H1 (cell line): ENCODE measurements at regions not wholly inside any gene's neighbourhood (a gene's known extent, or its start where the extent isn't known, plus 50 kb on each side); places are given as distances from the start of the nearest gene placed in this dataset.

Experiments used
- CTCF ChIA-PET: fragments of 300-600 bp; sonication (Branson Sonifier 250); formaldehyde crosslinking; loops from one replicate; lab custom pipeline; 2021; ENCODE audit not compliant: partially characterized antibody; lab: Charles Lee
- POLR2A ChIA-PET: fragments of 300-600 bp; sonication (Branson Sonifier 250); formaldehyde crosslinking; loops from one replicate; lab custom pipeline; 2021; ENCODE audit warnings: inconsistent platforms; ENCODE audit not compliant: partially characterized antibody; lab: Charles Lee
- DNase-seq, 2 experiments: peaks; one replicate each; pipeline versions ENCODE4 v3.0.0 to v3.0.0-alpha.2; 2010 to 2022; ENCODE audit warnings: low spot score in 2 of 2, low read depth in 1 of 2, mixed read lengths in 1 of 2
- FAIRE-seq: peaks from 2 replicates; lab custom pipeline; 2011; peaks lifted over from hg19 to GRCh38; lab: Jason Lieb, UNC
- H2AFZ ChIP-seq: 2 replicates; pipeline ENCODE4 v1.8.1; 2012; ENCODE audit warnings: low read length, inconsistent platforms
- H2AK5ac ChIP-seq: 2 replicates; pipeline ENCODE4 v1.6.1; 2013; ENCODE audit warnings: low read depth, low read length
- H2BK120ac ChIP-seq: replicated peaks from 2 replicates; pipeline ENCODE3; 2013; ENCODE audit warnings: low read depth, low read length, inconsistent platforms
- H2BK12ac ChIP-seq: 2 replicates; pipeline ENCODE4 v1.6.1; 2013; ENCODE audit warnings: low read depth, low read length
- H2BK15ac ChIP-seq: 2 replicates; pipeline ENCODE4 v1.6.1; 2013; ENCODE audit warnings: low read length
- H2BK20ac ChIP-seq: 2 replicates; pipeline ENCODE4 v1.6.1; 2013; ENCODE audit warnings: low read length
- H2BK5ac ChIP-seq: 2 replicates; pipeline ENCODE4 v1.6.1; 2013; ENCODE audit warnings: low read depth, low read length
- H3K14ac ChIP-seq: 2 replicates; pipeline ENCODE4 v1.6.1; 2013; ENCODE audit warnings: inconsistent platforms; ENCODE audit not compliant: insufficient read length
- H3K18ac ChIP-seq: 2 replicates; pipeline ENCODE4 v1.6.1; 2013; ENCODE audit warnings: low read length; ENCODE audit errors: extremely low read depth
- H3K23ac ChIP-seq: 2 replicates; pipeline ENCODE4 v1.6.1; 2013; ENCODE audit warnings: inconsistent platforms; ENCODE audit not compliant: insufficient read length
- H3K23me2 ChIP-seq: 2 replicates; pipeline ENCODE4 v1.6.1; 2013; ENCODE audit warnings: low read depth, low read length
- H3K27ac ChIP-seq: 2 replicates; pipeline ENCODE4 v1.6.1; 2011; ENCODE audit warnings: low read depth, low read length, inconsistent platforms
- H3K27me3 ChIP-seq, 4 experiments: replicated peaks in 1 of 4; 1 replicate in 1 of 4; 2 replicates in 3 of 4; pipeline versions ENCODE4 v1.6.1 to v1.8.1; 2011 to 2013; ENCODE audit warnings: low read length in 3 of 4, mild to moderate bottlenecking in 3 of 4, inconsistent platforms in 2 of 4, mixed read lengths in 2 of 4, moderate library complexity in 1 of 4; ENCODE audit not compliant: control insufficient read depth in 3 of 4, insufficient read depth in 3 of 4; ENCODE audit errors: extremely low read depth in 1 of 4
- H3K36me3 ChIP-seq, 4 experiments: 2 replicates each; pipeline versions ENCODE4 v1.6.1 to v1.8.1; 2011 to 2013; ENCODE audit warnings: mild to moderate bottlenecking in 4 of 4, low read length in 3 of 4, moderate library complexity in 2 of 4, control low read depth in 1 of 4, inconsistent platforms in 1 of 4; ENCODE audit not compliant: insufficient read depth in 4 of 4, control insufficient read depth in 2 of 4
- H3K4ac ChIP-seq: replicated peaks from 2 replicates; pipeline ENCODE3; 2013; ENCODE audit warnings: low read length, low read depth, mixed read lengths, inconsistent platforms; ENCODE audit not compliant: insufficient read length
- H3K4me1 ChIP-seq, 4 experiments: replicated peaks in 1 of 4; 1 replicate in 1 of 4; 2 replicates in 3 of 4; pipeline versions ENCODE4 v1.6.1 to v1.8.1; 2011 to 2013; ENCODE audit warnings: low read length in 3 of 4, inconsistent platforms in 2 of 4, mixed read lengths in 1 of 4; ENCODE audit not compliant: insufficient read depth in 4 of 4, control insufficient read depth in 3 of 4
- H3K4me2 ChIP-seq, 2 experiments: 2 replicates each; pipeline versions ENCODE4 v1.6.1 to v1.8.1; 2011 to 2013; ENCODE audit warnings: low read depth in 2 of 2, low read length in 2 of 2, control low read depth in 1 of 2, inconsistent platforms in 1 of 2, mild to moderate bottlenecking in 1 of 2; ENCODE audit not compliant: insufficient read depth in 1 of 2
- H3K4me3 ChIP-seq, 4 experiments: fragments of 200-600, 300-600 bp in 1 of 4; sonication (generic), shearing (Covaris generic), sonication (Bioruptor Twin) in 1 of 4; 2 replicates each; pipeline versions ENCODE4 v1.5.1 to v1.8.1; 2011 to 2016; ENCODE audit warnings: low read length in 4 of 4, low read depth in 3 of 4, control low read depth in 2 of 4, inconsistent platforms in 2 of 4, mild to moderate bottlenecking in 2 of 4, mixed read lengths in 1 of 4, moderate library complexity in 1 of 4; ENCODE audit not compliant: insufficient read depth in 2 of 4; ENCODE audit errors: extremely low read depth in 1 of 4
- H3K56ac ChIP-seq: replicated peaks from 2 replicates; pipeline ENCODE3; 2013; ENCODE audit warnings: low read depth, mild to moderate bottlenecking, mixed read lengths, low read length, inconsistent platforms; ENCODE audit not compliant: insufficient read length
- H3K79me1 ChIP-seq: 2 replicates; pipeline ENCODE4 v1.6.1; 2013; ENCODE audit warnings: low read depth, low read length, control low read depth
- H3K79me2 ChIP-seq, 2 experiments: 2 replicates each; pipeline versions ENCODE4 v1.6.1 to v1.8.1; 2012 to 2013; ENCODE audit warnings: low read length in 2 of 2, mild to moderate bottlenecking in 2 of 2, inconsistent platforms in 1 of 2; ENCODE audit not compliant: insufficient read depth in 2 of 2, control insufficient read depth in 1 of 2
- H3K9ac ChIP-seq, 4 experiments: replicated peaks in 1 of 4; 1 replicate in 1 of 4; 2 replicates in 3 of 4; pipeline versions ENCODE4 v1.6.1 to v1.8.1; 2011 to 2013; ENCODE audit warnings: low read depth in 3 of 4, low read length in 3 of 4, control low read depth in 2 of 4, mild to moderate bottlenecking in 2 of 4, moderate library complexity in 2 of 4, inconsistent platforms in 1 of 4; ENCODE audit errors: extremely low read depth in 1 of 4
- H3K9me3 ChIP-seq, 2 experiments: 2 replicates each; pipeline versions ENCODE4 v1.6.1 to v1.8.1; 2012 to 2013; ENCODE audit warnings: mild to moderate bottlenecking in 2 of 2, moderate library complexity in 2 of 2, control low read depth in 1 of 2, inconsistent platforms in 1 of 2, low read depth in 1 of 2, low read length in 1 of 2, mixed read lengths in 1 of 2; ENCODE audit not compliant: insufficient read depth in 2 of 2
- H4K20me1 ChIP-seq, 2 experiments: replicated peaks in 1 of 2; 2 replicates each; pipeline versions ENCODE3 to v1.8.1; 2011 to 2013; ENCODE audit warnings: inconsistent platforms in 2 of 2, low read length in 2 of 2, mild to moderate bottlenecking in 1 of 2; ENCODE audit not compliant: insufficient read depth in 2 of 2, control insufficient read depth in 1 of 2
- H4K5ac ChIP-seq: 2 replicates; pipeline ENCODE4 v1.6.1; 2013; ENCODE audit warnings: low read length, low read depth, mixed read lengths, inconsistent platforms; ENCODE audit not compliant: insufficient read length
- H4K8ac ChIP-seq: 2 replicates; pipeline ENCODE4 v1.8.0; 2013; ENCODE audit warnings: mild to moderate bottlenecking, moderate library complexity, low read length, inconsistent platforms; ENCODE audit not compliant: insufficient read depth; ENCODE audit errors: extremely low read depth
- H4K91ac ChIP-seq: replicated peaks from 2 replicates; pipeline ENCODE3; 2013; ENCODE audit warnings: low read length, mixed read lengths, inconsistent platforms; ENCODE audit not compliant: insufficient read length
- E2F6 ChIP-seq: IDR thresholded peaks from 2 replicates; pipeline ENCODE4 v1.6.1; 2012; ENCODE audit warnings: inconsistent platforms
- HDAC6 ChIP-seq: IDR thresholded peaks from one replicate; pipeline ENCODE4 v1.7.1; 2012; ENCODE audit warnings: low read depth, mild to moderate bottlenecking, inconsistent platforms, low read length, moderate library complexity
- JUN ChIP-seq: IDR thresholded peaks from 2 replicates; pipeline ENCODE4 v1.6.1; 2011; ENCODE audit warnings: low read depth, mild to moderate bottlenecking, improper control_type of control experiment, low read length
- WGBS, 2 experiments: shearing (Covaris generic) in 1 of 2; methylation state at CpG; one replicate each; pipeline versions ENCODE4 v1.1.6 to v1.1.7; 2013 to 2015; ENCODE audit warnings: low lambda C conversion rate in 2 of 2, mixed read lengths in 2 of 2, inconsistent platforms in 1 of 2, low coverage in 1 of 2, missing lambda C conversion rate in 1 of 2; ENCODE audit not compliant: insufficient replicate concordance in 2 of 2, insufficient coverage in 1 of 2, insufficient read length in 1 of 2; ENCODE audit errors: extremely low coverage in 1 of 2, missing lambda C conversion rate in 1 of 2; 5-methylcytosine and 5-hydroxymethylcytosine counted together

DNA sequence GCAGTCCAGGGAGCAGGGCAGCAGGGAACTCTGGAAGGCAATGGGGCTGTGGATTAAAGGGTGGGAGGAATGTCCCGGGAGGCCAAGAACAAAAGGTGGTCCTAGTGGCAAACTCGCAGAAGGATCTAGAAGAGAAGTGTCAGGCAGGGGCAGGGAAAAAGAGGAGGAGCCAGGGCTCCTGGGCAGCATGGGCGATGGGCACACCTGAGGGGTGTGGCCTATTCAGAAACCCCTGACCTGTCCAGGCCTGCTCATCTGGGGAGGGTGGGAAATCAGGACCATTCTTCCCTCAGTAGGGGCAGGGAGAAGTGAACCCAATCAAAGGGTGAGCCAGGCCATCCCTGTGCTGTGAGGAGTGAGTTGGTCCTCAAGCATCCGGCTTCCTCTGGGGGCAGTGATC lies 108.6 kb downstream of the TRIM29 start:
- Histone ChIP-seq H3K79me1 (no peaks in the 10 kb centered on the region), H3K4me2 (no peak overlapping the region), H3K9ac (no peak overlapping the region), H4K5ac (no peak overlapping the region), H2BK20ac (no peak overlapping the region), H3K14ac (no peak overlapping the region), H2BK120ac (no peak overlapping the region), H4K20me1 (no peaks in the 10 kb centered on the region), H3K4ac (no peak overlapping the region), H3K79me2 (no peaks in the 10 kb centered on the region), H3K36me3 (no peaks in the 10 kb centered on the region), H3K27me3 (peaks cover 0 to 2% (median 0%) of the 10 kb centered on the region in 4 experiments; a peak in 1 of 7 replicates), H3K27ac (no peak overlapping the region), H3K9me3 (no peaks in the 10 kb centered on the region), H4K8ac (no peak overlapping the region; the same call in 1 of the 2 replicates), H4K91ac (no peak overlapping the region), H2BK5ac (no peak overlapping the region), H2AFZ (no peak overlapping the region), H3K23me2 (no peaks in the 10 kb centered on the region), H3K18ac (no peak overlapping the region), H2AK5ac (no peak overlapping the region), H3K23ac (no peak overlapping the region), H3K4me3 (no peak overlapping the region), H3K4me1 (peaks cover 0 to 13% (median 6%) of the 10 kb centered on the region in 4 experiments; a peak in 6 of 7 replicates), H3K56ac (no peak overlapping the region), H2BK12ac (no peak overlapping the region), H2BK15ac (no peak overlapping the region; the same call in 1 of the 2 replicates)
- POLR2A ChIA-PET = interaction anchor here (1.6 kb wide), 1 partner anchor 29 kb away, joined by 5 read pairs; no protein-coding TSS in a partner anchor
- CTCF ChIA-PET = interaction anchor here (0.9 to 2.1 kb wide), 6 partner anchors 16 to 79 kb away, joined by 3 to 7 read pairs (median 4); no protein-coding TSS in a partner anchor
- no peak for FAIRE-seq
- no peak for TF ChIP-seq E2F6
- TF ChIP-seq JUN = no peak
- no peak for TF ChIP-seq HDAC6
- peak in 1 of 2 experiments; percentile 27 for DNase-seq
- 85% methylated on average over 4 of the region's 4 CpGs; no CpG with 5 or more reads in 1 of the 2 experiments for WGBS, 2 experiments
